ENCODE measurements at regions not wholly inside any gene's neighbourhood (a gene's known extent, or its start where the extent isn't known, plus 50 kb on each side); places are given as distances from the start of the nearest gene placed in this dataset.

DNA sequence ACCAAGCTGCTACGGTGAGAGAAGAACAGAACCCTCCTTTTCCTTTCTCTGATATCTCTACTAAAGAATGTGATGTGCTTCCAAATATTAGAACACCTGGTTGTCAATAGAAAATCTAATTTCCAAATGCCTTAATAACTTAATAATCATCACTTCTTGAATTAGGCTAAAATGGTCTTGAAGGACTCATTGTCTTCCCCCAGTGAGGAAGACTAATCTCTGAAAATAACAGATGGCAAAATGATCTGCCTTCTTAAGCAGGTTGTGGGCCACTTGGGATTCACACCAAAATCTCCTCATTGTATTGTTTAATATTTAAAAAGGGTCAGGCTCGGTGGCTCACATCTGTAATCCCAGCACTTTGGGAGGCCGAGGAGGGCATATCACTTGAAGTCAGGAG is 805.9 kb upstream of the AUTS2 start:
- TF ChIP-seq, protein P1, sequence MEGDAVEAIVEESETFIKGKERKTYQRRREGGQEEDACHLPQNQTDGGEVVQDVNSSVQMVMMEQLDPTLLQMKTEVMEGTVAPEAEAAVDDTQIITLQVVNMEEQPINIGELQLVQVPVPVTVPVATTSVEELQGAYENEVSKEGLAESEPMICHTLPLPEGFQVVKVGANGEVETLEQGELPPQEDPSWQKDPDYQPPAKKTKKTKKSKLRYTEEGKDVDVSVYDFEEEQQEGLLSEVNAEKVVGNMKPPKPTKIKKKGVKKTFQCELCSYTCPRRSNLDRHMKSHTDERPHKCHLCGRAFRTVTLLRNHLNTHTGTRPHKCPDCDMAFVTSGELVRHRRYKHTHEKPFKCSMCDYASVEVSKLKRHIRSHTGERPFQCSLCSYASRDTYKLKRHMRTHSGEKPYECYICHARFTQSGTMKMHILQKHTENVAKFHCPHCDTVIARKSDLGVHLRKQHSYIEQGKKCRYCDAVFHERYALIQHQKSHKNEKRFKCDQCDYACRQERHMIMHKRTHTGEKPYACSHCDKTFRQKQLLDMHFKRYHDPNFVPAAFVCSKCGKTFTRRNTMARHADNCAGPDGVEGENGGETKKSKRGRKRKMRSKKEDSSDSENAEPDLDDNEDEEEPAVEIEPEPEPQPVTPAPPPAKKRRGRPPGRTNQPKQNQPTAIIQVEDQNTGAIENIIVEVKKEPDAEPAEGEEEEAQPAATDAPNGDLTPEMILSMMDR (IDR thresholded peaks at IDR 0.05) = no peak
- no peak for TF ChIP-seq POLR2A (IDR thresholded peaks at IDR 0.05)
